GM08714 (cell line): ENCODE measurements at regions not wholly inside any gene's neighbourhood (a gene's known extent, or its start where the extent isn't known, plus 50 kb on each side); places are given as distances from the start of the nearest gene placed in this dataset.

Experiments
- H3K4me3 ChIP-seq: fragments of 200-500 bp; sonication (Bioruptor generic); 2 replicates; pipeline ENCODE4 v1.5.1; 2014; ENCODE audit warnings: mild to moderate bottlenecking, low read length, inconsistent platforms
- ZNF274 ChIP-seq: IDR thresholded peaks from 2 replicates; pipeline ENCODE4 v1.6.1; 2012; ENCODE audit warnings: mild to moderate bottlenecking, low read depth, low read length

GRCh38 chr5:18959535-18959934 is 1028.5 kb downstream of the CDH18 start:
- TF ChIP-seq ZNF274, result no peak

GRCh38 chr5:18961234-18961633 is 1026.8 kb downstream of the CDH18 start:
- TF ChIP-seq ZNF274, result no peak
- no peak overlapping the region for H3K4me3 ChIP-seq

More at GRCh38 chr5:18959535-18959934, 1028.5 kb downstream of the CDH18 start:
- H3K4me3 ChIP-seq, result no peak overlapping the region

GRCh38 chr5:18965893-18966292 is 1022.1 kb downstream of the CDH18 start:
- no peak for TF ChIP-seq ZNF274
- H3K4me3 ChIP-seq, result no peak overlapping the region

GRCh38 chr5:18967637-18968036 is 1020.4 kb downstream of the CDH18 start:
- TF ChIP-seq ZNF274, result no peak
- no peak overlapping the region for H3K4me3 ChIP-seq

GRCh38 chr5:18968966-18969365 is 1019.0 kb downstream of the CDH18 start:
- no peak for TF ChIP-seq ZNF274
- H3K4me3 ChIP-seq, result no peak overlapping the region

GRCh38 chr5:18970000-18970399 is 1018.0 kb downstream of the CDH18 start:
- no peak for TF ChIP-seq ZNF274
- H3K4me3 ChIP-seq, result no peak overlapping the region

- no peak overlapping the region for H3K4me3 ChIP-seq
- no peak for TF ChIP-seq ZNF274
Measured at GRCh38 chr5:18972177-18972576, 1015.8 kb downstream of the CDH18 start.

GRCh38 chr5:18975624-18976023 is 1012.4 kb downstream of the CDH18 start:
- no peak for TF ChIP-seq ZNF274
- no peak overlapping the region for H3K4me3 ChIP-seq

GRCh38 chr5:18977880-18978279 is 1010.1 kb downstream of the CDH18 start:
- H3K4me3 ChIP-seq, result no peak overlapping the region
- no peak for TF ChIP-seq ZNF274

GRCh38 chr5:18984559-18985080 is 1003.4 kb downstream of the CDH18 start:
- TF ChIP-seq ZNF274, result no peak
- H3K4me3 ChIP-seq, result no peak overlapping the region

GRCh38 chr5:18985171-18985758 is 1002.7 kb downstream of the CDH18 start:
- H3K4me3 ChIP-seq, result no peak overlapping the region
- no peak for TF ChIP-seq ZNF274

GRCh38 chr5:18987101-18987500 is 1000.9 kb downstream of the CDH18 start:
- no peak for TF ChIP-seq ZNF274
- no peak overlapping the region for H3K4me3 ChIP-seq

- H3K4me3 ChIP-seq, result no peak overlapping the region
- no peak for TF ChIP-seq ZNF274
Measured at GRCh38 chr5:18990852-18991251, 997.1 kb downstream of the CDH18 start.

- TF ChIP-seq ZNF274, result no peak
- H3K4me3 ChIP-seq, result no peak overlapping the region
Measured at GRCh38 chr5:18992264-18992663, 995.7 kb downstream of the CDH18 start.

- no peak for TF ChIP-seq ZNF274
Measured at GRCh38 chr5:18999478-18999877, 988.5 kb downstream of the CDH18 start.

GRCh38 chr5:19001054-19001453 is 986.9 kb downstream of the CDH18 start:
- no peak for TF ChIP-seq ZNF274

More at GRCh38 chr5:18999478-18999877, 988.5 kb downstream of the CDH18 start:
- H3K4me3 ChIP-seq, result no peak overlapping the region

GRCh38 chr5:19001539-19001938 is 986.5 kb downstream of the CDH18 start:
- no peak overlapping the region for H3K4me3 ChIP-seq
- TF ChIP-seq ZNF274, result no peak

More at GRCh38 chr5:19001054-19001453, 986.9 kb downstream of the CDH18 start:
- H3K4me3 ChIP-seq, result no peak overlapping the region
